DOHH2 (cell line): ENCODE measurements at regions not wholly inside any gene's neighbourhood (a gene's known extent, or its start where the extent isn't known, plus 50 kb on each side); places are given as distances from the start of the nearest gene placed in this dataset.

Experiments
- EZH2phosphoT487 ChIP-seq: fragments of 200-600 bp; sonication (generic); IDR thresholded peaks from 2 replicates; pipeline ENCODE4 v1.6.1; 2017; ENCODE audit warnings: borderline replicate concordance, mild to moderate bottlenecking, antibody characterized with exemption, low read length, moderate library complexity, mixed read lengths
- TF ChIP-seq, protein P1 (sequence below): fragments of 200-600 bp; sonication (generic); IDR thresholded peaks from one replicate; pipeline ENCODE4 v1.5.1; 2014; ENCODE audit warnings: antibody characterized with exemption, mild to moderate bottlenecking, low read depth, low read length; ENCODE audit not compliant: poor library complexity, severe bottlenecking

DNA sequence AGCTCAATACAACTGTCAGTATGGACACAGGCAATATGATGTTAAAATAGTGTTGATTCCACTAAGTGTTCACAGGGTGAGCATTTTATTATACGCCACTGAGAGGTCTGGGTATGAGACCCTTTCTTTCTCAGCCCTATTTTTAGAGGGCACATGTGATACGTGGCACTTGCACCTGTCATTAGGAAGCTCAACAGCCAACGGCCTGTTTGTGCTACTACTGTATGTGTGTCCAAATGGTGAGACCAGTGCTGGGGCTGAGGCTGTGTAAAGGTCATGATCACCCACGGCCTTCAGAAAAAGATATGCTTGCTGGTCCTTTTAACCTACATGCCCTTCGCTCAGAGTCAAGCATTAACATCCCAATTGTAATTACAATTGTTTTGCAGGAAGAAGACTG lies 176.2 kb downstream of the DUSP10 start:
- TF ChIP-seq, protein P1, sequence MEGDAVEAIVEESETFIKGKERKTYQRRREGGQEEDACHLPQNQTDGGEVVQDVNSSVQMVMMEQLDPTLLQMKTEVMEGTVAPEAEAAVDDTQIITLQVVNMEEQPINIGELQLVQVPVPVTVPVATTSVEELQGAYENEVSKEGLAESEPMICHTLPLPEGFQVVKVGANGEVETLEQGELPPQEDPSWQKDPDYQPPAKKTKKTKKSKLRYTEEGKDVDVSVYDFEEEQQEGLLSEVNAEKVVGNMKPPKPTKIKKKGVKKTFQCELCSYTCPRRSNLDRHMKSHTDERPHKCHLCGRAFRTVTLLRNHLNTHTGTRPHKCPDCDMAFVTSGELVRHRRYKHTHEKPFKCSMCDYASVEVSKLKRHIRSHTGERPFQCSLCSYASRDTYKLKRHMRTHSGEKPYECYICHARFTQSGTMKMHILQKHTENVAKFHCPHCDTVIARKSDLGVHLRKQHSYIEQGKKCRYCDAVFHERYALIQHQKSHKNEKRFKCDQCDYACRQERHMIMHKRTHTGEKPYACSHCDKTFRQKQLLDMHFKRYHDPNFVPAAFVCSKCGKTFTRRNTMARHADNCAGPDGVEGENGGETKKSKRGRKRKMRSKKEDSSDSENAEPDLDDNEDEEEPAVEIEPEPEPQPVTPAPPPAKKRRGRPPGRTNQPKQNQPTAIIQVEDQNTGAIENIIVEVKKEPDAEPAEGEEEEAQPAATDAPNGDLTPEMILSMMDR = no peak
- TF ChIP-seq EZH2phosphoT487 = no peak
